H9 (cell line): ENCODE measurements at regions not wholly inside any gene's neighbourhood (a gene's known extent, or its start where the extent isn't known, plus 50 kb on each side); places are given as distances from the start of the nearest gene placed in this dataset.

Experiments
- DNase-seq: peaks from one replicate; pipeline ENCODE4 v3.0.0-alpha.2; 2017
- H2AFZ ChIP-seq: one replicate; pipeline ENCODE4 v1.6.1; 2013; ENCODE audit warnings: mild to moderate bottlenecking, low read length, control low read depth, moderate library complexity
- H2AK5ac ChIP-seq: 2 replicates; pipeline ENCODE4 v1.6.1; 2013; ENCODE audit warnings: low read length, control low read depth, mixed read lengths; ENCODE audit not compliant: insufficient read length
- H2BK120ac ChIP-seq: one replicate; pipeline ENCODE4 v1.6.1; 2013; ENCODE audit warnings: low read depth, mild to moderate bottlenecking, low read length, control low read depth, inconsistent platforms; ENCODE audit not compliant: poor library complexity, severe bottlenecking
- H2BK12ac ChIP-seq: 2 replicates; pipeline ENCODE4 v1.6.1; 2013; ENCODE audit warnings: low read length, control low read depth, mixed read lengths, low read depth; ENCODE audit not compliant: insufficient read length
- H2BK15ac ChIP-seq: 2 replicates; pipeline ENCODE4 v1.6.1; 2013; ENCODE audit warnings: low read depth, low read length, control low read depth
- H2BK20ac ChIP-seq: one replicate; pipeline ENCODE4 v1.6.1; 2013; ENCODE audit warnings: low read depth, mild to moderate bottlenecking, low read length, control low read depth, inconsistent platforms; ENCODE audit not compliant: poor library complexity, severe bottlenecking
- H2BK5ac ChIP-seq: 2 replicates; pipeline ENCODE4 v1.6.1; 2013; ENCODE audit warnings: low read length, control low read depth, mixed read lengths; ENCODE audit not compliant: insufficient read length
- H3K14ac ChIP-seq: 2 replicates; pipeline ENCODE4 v1.6.1; 2013; ENCODE audit warnings: low read length, control low read depth; ENCODE audit not compliant: insufficient read depth
- H3K18ac ChIP-seq: 2 replicates; pipeline ENCODE4 v1.6.1; 2013; ENCODE audit warnings: low read depth, mild to moderate bottlenecking, mixed read lengths, low read length, control low read depth; ENCODE audit not compliant: insufficient read length
- H3K23ac ChIP-seq: 2 replicates; pipeline ENCODE4 v1.6.1; 2013; ENCODE audit warnings: low read length, control low read depth, mixed read lengths, low read depth; ENCODE audit not compliant: insufficient read length
- H3K23me2 ChIP-seq: 2 replicates; pipeline ENCODE4 v1.6.1; 2013; ENCODE audit warnings: low read depth, mild to moderate bottlenecking, mixed read lengths, low read length, control low read depth; ENCODE audit not compliant: insufficient read length, poor library complexity, severe bottlenecking
- H3K27ac ChIP-seq: 2 replicates; pipeline ENCODE4 v1.5.1; 2013; ENCODE audit warnings: low read length, control low read depth, mixed read lengths, low read depth; ENCODE audit not compliant: insufficient read length
- H3K27me3 ChIP-seq: 2 replicates; pipeline ENCODE4 v1.6.1; 2013; ENCODE audit warnings: low read length, control low read depth, inconsistent platforms; ENCODE audit not compliant: insufficient read depth
- H3K4ac ChIP-seq: 2 replicates; pipeline ENCODE4 v1.6.1; 2013; ENCODE audit warnings: low read depth, mild to moderate bottlenecking, control low read depth, inconsistent platforms, low read length, moderate library complexity
- H3K4me1 ChIP-seq: 2 replicates; pipeline ENCODE4 v1.6.1; 2013; ENCODE audit warnings: low read length, control low read depth, inconsistent platforms; ENCODE audit not compliant: insufficient read depth
- H3K4me2 ChIP-seq: 2 replicates; pipeline ENCODE4 v1.6.1; 2013; ENCODE audit warnings: low read length, control low read depth, mixed read lengths; ENCODE audit not compliant: insufficient read length, insufficient read depth
- H3K56ac ChIP-seq: 2 replicates; pipeline ENCODE4 v1.6.1; 2013; ENCODE audit warnings: low read depth, mild to moderate bottlenecking, mixed read lengths, low read length, control low read depth; ENCODE audit not compliant: insufficient read length
- H3K79me1 ChIP-seq: 2 replicates; pipeline ENCODE4 v1.6.1; 2013; ENCODE audit warnings: low read depth, mild to moderate bottlenecking, moderate library complexity, low read length, control low read depth, inconsistent platforms; ENCODE audit not compliant: insufficient read depth, poor library complexity, severe bottlenecking
- H3K79me2 ChIP-seq: 2 replicates; pipeline ENCODE4 v1.6.1; 2013; ENCODE audit warnings: low read length, control low read depth, inconsistent platforms; ENCODE audit not compliant: insufficient read depth
- H3K9ac ChIP-seq: 2 replicates; pipeline ENCODE4 v1.6.1; 2013; ENCODE audit warnings: low read length, control low read depth, mixed read lengths; ENCODE audit not compliant: insufficient read length; ENCODE audit errors: extremely low read depth
- H3K9me3 ChIP-seq: one replicate; pipeline ENCODE4 v1.6.1; 2013; ENCODE audit warnings: low read depth, low read length, inconsistent platforms; ENCODE audit not compliant: control insufficient read depth
- H3T11ph ChIP-seq: one replicate; pipeline ENCODE4 v1.6.1; 2013; ENCODE audit warnings: mild to moderate bottlenecking, low read length, control low read depth, inconsistent platforms
- H4K20me1 ChIP-seq: one replicate; pipeline ENCODE4 v1.6.1; 2013; ENCODE audit not compliant: control insufficient read depth, insufficient read length, insufficient read depth
- H4K5ac ChIP-seq: 2 replicates; pipeline ENCODE4 v1.6.1; 2013; ENCODE audit warnings: low read depth, mild to moderate bottlenecking, mixed read lengths, low read length, control low read depth; ENCODE audit not compliant: insufficient read length
- H4K8ac ChIP-seq: replicated peaks from 2 replicates; pipeline ENCODE4 v1.6.1; 2013; ENCODE audit warnings: low read length, control low read depth, mixed read lengths, low read depth; ENCODE audit not compliant: insufficient read length
- H4K91ac ChIP-seq: 2 replicates; pipeline ENCODE4 v1.6.1; 2013; ENCODE audit warnings: low read depth, mild to moderate bottlenecking, moderate library complexity, mixed read lengths, low read length, control low read depth; ENCODE audit not compliant: insufficient read length
- H3K27ac Mint-ChIP-seq, 3 experiments: 2 replicates in 2 of 3; 3 replicates in 1 of 3; pipeline ENCODE4 v1.8.0; 2020 to 2021; ENCODE audit warnings: mixed read lengths in 3 of 3, mild to moderate bottlenecking in 1 of 3, moderate library complexity in 1 of 3
- H3K27me3 Mint-ChIP-seq: 2 replicates; pipeline ENCODE4 v1.8.0; 2021; ENCODE audit warnings: low read depth, mild to moderate bottlenecking, moderate library complexity, mixed read lengths
- H3K36me3 Mint-ChIP-seq, 3 experiments: 2 replicates in 2 of 3; 3 replicates in 1 of 3; pipeline ENCODE4 v1.8.0; 2020 to 2021; ENCODE audit warnings: low read depth in 3 of 3, mixed read lengths in 3 of 3; ENCODE audit not compliant: insufficient read depth in 1 of 3
- H3K4me1 Mint-ChIP-seq, 2 experiments: 2 replicates each; pipeline ENCODE4 v1.8.0; 2020; ENCODE audit warnings: mixed read lengths in 2 of 2
- H3K4me3 Mint-ChIP-seq, 2 experiments: 2 replicates in 1 of 2; 3 replicates in 1 of 2; pipeline ENCODE4 v1.8.0; 2020 to 2021; ENCODE audit warnings: mild to moderate bottlenecking in 2 of 2, mixed read lengths in 2 of 2, moderate library complexity in 1 of 2
- H3K9me3 Mint-ChIP-seq, 2 experiments: 2 replicates in 1 of 2; 3 replicates in 1 of 2; pipeline ENCODE4 v1.8.0; 2020; ENCODE audit warnings: mild to moderate bottlenecking in 2 of 2, mixed read lengths in 2 of 2, moderate library complexity in 1 of 2
- CTCF ChIP-seq: fragments of 200-600 bp; sonication (generic); conservative IDR thresholded peaks from 3 replicates; pipeline ENCODE4 v1.8.0; 2021; ENCODE audit warnings: antibody characterized with exemption, mild to moderate bottlenecking
- WGBS: extraction: QIAGEN DNeasy Blood & Tissue Kit; methylation state at CpG from one replicate; pipeline ENCODE4 v1.1.7; 2013; ENCODE audit warnings: missing lambda C conversion rate, low lambda C conversion rate, mixed read lengths; ENCODE audit not compliant: insufficient read length; ENCODE audit errors: extremely low coverage; 5-methylcytosine and 5-hydroxymethylcytosine counted together

- no peak overlapping the region for H3K4ac ChIP-seq
- Mint-ChIP-seq H3K36me3 (no peaks in the 10 kb centered on the region), H3K27ac (0 out of 7 replicates have a peak overlapping the region, but pooled peaks of 1 of the 3 experiments have one; percentile 78), H3K9me3 (no peaks in the 10 kb centered on the region), H3K27me3 (no peaks in the 10 kb centered on the region), H3K4me3 (no peak overlapping the region), H3K4me1 (no peaks in the 10 kb centered on the region)
- no peak overlapping the region for H3K27ac ChIP-seq
- no peak overlapping the region for H4K8ac ChIP-seq
- no peak overlapping the region for H4K5ac ChIP-seq
- H2AK5ac ChIP-seq = no peak overlapping the region
- no peaks in the 10 kb centered on the region for H3K79me1 ChIP-seq
- no peak overlapping the region for H2BK5ac ChIP-seq
- no peak overlapping the region for H2BK120ac ChIP-seq
- no peak overlapping the region for H3K4me2 ChIP-seq
- no peak overlapping the region for H3K18ac ChIP-seq
- H3T11ph ChIP-seq = no peak overlapping the region
- no peaks in the 10 kb centered on the region for H3K23me2 ChIP-seq
- no peaks in the 10 kb centered on the region for H3K9me3 ChIP-seq
- no peak overlapping the region for H2BK12ac ChIP-seq
- H3K4me1 ChIP-seq = no peaks in the 10 kb centered on the region
- no peak overlapping the region for H3K9ac ChIP-seq
- no peak for DNase-seq
- H2BK15ac ChIP-seq = no peak overlapping the region
- H2AFZ ChIP-seq = no peak overlapping the region
- WGBS = no CpG with 5 or more reads among the region's 4 CpGs
- H3K14ac ChIP-seq = no peak overlapping the region
- H4K91ac ChIP-seq = no peak overlapping the region
- H2BK20ac ChIP-seq = no peak overlapping the region
- no peak overlapping the region for H3K56ac ChIP-seq
- H3K23ac ChIP-seq = no peak overlapping the region
- TF ChIP-seq CTCF = no peak
- H4K20me1 ChIP-seq = no peaks in the 10 kb centered on the region
- H3K79me2 ChIP-seq = no peaks in the 10 kb centered on the region
- H3K27me3 ChIP-seq = no peaks in the 10 kb centered on the region
These were observed 57.0 kb upstream of the ARSJ start for GRCh38 chr4:114036426-114036825.
